HG03378 (cell line): ENCODE measurements at regions not wholly inside any gene's neighbourhood (a gene's known extent, or its start where the extent isn't known, plus 50 kb on each side); places are given as distances from the start of the nearest gene placed in this dataset.
"Not testable (repeated sequence)": the region's sequence is repeated elsewhere in the genome, so short reads cannot be mapped to it uniquely, and the experiment has no call there.

Experiments used
- ATAC-seq: cut with Tn5 transposase; IDR thresholded peaks from one replicate; pipeline ENCODE4 v1.9.1; 2021; ENCODE audit warnings: mild to moderate bottlenecking, moderate library complexity; ENCODE audit not compliant: unreplicated experiment

DNA sequence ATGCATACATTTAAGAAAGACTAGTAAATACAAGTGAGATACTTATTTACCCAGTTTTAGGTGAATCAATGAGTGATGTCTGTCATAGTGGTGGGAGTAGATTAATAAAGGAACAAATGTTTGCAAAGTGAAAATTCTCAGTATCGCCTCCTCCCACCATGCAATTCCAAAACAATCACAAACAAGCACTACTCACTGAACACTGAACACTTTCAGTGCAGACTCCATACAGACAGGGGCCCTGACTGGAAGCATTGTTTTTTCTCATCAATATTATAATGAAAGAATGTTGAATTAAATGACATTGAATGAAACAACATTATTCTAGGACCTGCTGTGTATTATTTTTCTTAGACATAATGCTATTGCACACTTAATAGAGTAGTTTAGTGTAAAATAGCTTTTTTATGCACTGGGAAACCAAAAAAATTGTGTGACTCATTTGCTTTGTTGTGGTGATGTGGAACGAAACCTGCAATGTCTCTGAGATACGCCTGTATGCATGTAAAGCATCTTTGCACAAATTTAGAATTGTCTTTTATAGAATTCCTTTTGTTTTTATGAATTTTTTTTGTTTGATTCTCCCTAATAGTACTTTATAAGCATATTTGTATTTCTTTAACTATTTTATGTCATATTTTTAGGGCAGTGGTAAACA is 317.5 kb downstream of the UTRN start:
- ATAC-seq, result no peak

DNA sequence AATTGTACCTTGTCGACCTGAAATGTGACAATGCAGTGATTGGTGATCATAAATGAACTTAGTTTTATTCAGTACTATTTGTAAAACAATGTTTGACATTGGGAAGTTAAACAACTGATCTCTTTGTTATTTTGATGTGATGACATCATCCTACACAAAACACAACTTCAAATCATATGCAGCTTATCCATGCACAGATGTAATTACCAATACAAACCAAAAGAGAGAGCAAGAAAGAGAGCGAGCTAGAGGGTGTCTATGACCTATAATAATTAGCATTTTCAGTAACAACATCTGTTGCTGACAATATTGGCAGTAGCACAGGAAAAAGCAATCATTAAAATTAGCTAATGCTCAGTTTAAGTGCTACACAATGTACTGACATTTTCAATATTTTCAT is 320.9 kb downstream of the UTRN start:
- no peak for ATAC-seq

DNA sequence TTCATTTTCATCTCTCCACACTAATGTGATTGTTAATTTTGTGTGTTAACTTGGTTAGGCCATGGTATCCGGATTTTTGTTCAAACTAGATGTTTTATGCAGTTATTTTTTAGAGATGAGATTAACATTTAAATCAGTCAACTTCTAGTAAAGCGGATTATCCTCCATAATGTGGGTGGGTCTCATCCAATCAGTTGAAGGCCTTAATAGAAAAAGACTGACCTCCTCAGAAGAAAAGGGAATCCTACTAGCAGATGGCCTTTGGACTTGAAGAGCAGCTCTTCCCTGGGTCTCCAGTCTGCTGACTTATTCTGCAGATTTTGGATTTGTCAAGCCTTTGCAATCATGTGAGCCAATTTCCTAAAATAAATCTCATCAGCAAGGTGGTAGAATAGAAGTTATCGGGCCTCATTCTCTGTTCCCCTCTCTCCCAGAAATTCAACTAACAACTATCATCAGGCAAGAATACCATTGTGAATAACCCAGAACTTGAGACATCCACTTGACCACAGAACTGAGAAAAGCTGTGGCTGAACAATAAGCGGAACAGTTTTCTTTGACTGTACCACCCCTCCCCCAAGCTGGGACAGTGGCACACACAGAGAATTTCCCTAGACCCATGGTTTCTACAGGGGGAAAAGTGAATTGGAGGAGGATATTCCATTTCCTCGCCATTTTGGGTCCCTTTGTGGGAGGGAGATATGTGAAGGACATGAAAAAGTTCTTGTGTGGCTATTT is 323.0 kb downstream of the UTRN start:
- ATAC-seq, result no peak

DNA sequence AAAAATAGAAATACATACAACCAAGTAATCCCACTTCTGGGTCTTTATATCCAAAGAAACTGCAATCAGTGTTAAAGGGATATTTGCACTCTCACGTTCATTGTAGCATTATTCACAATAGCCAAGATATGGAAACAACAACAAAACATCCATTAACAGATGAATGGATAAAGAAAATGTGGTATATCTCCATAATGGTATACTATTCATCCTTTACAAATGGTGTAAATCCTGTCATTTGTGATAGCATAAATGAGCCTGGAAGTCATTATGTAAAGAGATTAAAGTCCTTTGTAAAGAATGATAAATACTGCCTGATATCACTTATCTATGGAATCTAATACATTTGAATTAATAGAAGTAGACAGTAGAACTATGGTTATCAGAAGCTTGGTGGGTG is 327.7 kb downstream of the UTRN start:
- no peak for ATAC-seq

DNA sequence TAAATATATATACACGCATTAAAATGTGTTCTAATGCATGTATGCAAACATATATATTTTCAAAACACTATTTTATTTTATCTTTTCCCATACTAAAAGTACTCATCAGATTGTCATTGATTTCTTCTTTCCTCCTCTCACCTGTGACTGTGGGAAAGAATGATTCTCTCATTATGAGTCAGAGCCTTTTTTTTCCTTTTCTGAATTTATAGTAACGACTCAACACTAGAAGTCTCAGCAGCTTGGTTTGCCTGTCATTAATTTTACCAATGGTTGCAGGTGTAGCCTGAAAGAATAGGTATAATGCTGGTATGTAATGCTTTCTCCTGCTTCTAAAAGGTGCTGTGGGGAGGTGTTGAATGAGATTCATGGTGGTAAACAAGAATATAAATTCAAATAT is 328.7 kb downstream of the UTRN start:
- no peak for ATAC-seq

DNA sequence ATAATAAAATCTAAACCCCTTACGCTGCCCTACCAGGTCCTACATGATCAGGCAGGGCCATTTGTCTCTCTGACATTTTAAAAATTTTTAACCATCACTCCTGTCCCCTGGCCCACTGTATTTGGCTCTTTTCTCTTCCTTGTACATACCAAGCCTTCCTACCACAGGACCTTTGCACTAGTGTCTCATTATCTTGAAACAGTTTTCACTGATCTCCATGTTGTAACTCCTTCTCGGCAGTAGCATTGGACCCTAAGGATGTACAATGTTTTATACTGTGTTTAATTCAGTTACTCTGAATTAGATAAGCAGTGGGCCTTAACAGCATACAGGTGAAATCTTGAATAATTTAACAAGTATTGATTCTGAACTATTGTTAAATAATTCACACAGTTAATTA is 330.7 kb downstream of the UTRN start:
- ATAC-seq, result no peak

DNA sequence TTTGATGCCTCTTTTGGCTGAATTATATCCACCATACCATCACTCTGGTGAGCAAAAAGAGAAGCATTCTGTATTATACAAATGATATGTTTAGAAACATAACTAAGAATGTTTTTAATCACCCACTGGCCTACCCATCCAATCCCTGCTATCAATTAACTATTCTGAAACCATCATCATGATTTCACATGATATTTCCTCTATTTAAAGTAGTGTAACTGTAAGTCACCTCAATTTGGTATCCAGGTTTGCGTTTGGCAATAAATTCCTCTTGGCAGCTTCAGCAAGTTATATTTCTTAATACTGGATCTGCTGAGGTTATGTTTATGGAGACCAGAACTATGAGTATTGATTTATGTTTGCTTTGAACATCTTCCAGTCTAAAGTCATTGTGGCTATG is 332.1 kb downstream of the UTRN start:
- no peak for ATAC-seq

DNA sequence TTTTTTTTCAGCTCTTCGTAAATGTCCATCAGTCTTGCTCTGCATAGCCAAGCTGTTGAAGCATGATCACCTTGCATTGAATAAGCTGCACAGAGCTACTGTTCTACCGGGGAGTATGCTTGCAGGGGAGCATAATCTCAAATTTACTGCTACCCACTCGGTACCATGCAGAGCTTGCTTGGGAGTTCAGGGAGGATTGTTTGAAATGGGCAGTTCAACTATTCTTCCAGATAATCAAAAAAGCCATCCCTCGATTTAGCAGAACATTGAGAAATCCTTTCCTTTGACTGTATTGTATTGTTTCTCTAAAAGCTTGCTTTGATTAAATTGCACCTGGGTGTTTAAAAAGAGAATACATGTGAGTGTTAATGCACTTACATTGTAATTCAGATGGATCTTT is 332.6 kb downstream of the UTRN start:
- ATAC-seq, result no peak

DNA sequence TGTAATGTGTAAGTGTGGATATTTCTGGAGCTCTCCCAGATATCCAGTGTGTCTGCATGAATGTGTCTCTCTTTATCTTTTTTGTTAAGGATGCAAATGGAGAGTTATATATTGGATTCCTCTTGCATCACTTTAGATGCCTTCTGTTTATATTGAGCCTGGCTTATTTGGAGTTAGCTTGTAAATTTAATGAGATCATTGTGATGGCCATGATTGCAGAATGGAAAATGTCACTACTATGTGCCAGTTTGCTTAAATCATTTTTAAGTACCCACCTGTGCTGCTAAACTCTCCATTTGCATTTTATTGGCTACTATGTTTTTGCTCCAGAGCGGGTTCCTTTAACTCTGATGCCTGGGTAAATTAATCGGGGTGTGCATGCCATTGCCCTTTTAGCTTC is 334.8 kb downstream of the UTRN start:
- ATAC-seq, result no peak

DNA sequence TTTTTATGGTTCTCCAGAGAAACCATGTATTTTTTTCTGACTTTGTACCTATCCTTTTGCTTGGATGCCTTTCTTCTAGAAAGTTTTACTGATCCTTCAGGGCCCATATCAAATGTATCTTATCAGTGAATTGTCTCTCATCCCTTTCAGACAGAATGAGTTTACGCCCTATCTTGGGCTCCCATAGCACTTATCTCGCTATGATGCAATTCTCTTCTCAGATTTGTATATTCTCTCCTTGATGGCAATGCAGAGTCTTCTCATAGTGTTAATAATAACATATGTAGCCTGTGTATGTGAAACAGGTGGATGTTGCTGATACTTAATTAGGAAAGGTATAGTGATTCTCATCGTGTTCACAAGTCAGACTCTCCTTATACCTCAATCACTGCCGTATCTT is 336.2 kb downstream of the UTRN start:
- ATAC-seq, result no peak

DNA sequence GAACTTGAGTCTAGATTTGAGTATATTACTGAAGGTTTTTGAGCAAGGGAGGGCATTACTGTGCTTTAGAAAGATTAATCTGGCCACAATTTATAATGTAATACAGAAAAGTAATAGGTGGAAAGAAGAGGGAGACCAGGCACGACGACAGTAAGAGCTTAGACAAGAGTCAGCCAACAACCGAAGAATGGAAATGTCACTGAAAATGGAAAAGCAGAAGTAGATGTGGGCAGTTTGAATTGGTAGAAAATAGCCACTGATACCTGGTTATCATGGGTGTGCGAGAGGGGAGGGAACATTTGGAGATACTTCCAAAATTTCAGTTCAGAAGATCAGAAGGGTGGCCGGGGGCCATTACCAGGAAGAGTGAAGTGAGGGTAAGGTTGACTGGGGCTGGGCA is 339.1 kb downstream of the UTRN start:
- no peak for ATAC-seq

DNA sequence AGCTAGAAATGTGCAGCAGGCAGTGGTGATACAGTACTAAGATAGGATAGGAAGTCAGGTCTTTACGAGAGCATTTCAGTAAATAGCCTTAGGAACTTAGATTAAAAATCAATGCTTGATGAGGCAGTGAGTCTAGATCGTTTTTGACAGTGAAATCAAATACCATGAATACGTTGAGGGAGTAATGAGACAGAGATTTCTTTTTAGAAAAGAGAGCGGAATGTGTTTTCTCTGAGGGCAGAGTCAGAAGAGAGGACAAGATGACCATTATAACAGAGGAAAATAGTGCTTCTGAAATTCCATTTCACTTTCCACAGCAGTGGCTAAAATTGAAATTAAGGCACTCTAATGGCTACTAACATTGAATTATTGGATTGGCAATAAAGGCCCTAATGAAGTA is 339.6 kb downstream of the UTRN start:
- ATAC-seq, result no peak

DNA sequence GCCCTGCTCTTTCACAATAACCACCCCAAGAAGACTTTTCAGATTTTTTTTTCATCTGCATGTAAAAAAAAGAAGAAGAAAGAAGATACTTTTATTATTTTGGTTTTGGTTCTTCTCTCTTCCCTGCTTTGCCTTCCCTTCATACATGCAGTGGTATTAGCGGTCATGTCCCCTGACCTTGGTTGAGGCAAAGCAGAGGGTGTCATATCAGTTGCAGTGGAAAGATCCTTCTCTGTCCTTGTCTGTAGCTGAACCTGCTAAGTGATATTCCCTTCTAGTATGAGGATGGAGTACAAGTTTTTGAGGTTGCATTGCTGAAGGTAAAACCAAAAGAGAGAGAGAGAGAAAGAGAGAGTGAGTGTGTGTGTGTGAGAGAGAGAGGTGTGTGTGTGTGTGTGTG is 345.7 kb downstream of the UTRN start:
- no peak for ATAC-seq

DNA sequence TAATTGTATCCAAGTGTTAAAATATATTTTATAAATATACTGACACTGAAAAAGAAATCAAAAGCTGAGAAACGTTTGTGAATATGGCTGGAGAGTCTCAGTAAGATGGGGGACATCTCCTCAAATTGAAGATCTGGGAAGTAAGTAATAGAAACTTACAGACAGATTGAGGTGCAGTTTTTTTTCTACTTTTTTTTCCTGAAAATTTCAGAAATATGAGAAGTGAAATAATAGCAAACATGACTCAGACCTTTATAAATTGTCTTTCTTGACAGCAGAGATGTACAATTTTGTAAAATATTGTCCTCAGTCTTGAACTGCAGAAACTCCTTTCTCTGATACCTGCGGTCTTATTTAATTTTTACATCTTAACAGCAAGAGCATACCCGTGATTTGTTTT is 347.1 kb downstream of the UTRN start:
- no peak for ATAC-seq

DNA sequence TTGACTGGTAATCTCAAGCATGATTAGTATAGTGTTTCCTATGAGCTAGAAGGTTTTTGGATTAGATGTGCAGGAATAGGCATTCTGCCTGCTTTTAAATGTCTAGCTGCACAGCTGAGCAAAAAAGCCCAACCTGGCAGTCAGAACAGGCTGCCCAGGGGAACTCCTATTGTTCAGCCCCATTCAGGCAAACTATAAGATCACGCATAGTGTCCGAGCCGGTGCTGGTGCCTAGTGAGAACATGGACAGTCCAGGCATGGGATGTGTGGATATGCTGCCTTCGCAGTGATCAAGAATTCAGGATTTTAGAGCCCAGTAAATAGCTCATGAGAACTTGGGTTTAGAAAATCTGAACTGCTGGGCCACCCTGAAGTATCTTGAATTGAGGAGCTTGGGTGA is 348.8 kb downstream of the UTRN start:
- ATAC-seq, result no peak

DNA sequence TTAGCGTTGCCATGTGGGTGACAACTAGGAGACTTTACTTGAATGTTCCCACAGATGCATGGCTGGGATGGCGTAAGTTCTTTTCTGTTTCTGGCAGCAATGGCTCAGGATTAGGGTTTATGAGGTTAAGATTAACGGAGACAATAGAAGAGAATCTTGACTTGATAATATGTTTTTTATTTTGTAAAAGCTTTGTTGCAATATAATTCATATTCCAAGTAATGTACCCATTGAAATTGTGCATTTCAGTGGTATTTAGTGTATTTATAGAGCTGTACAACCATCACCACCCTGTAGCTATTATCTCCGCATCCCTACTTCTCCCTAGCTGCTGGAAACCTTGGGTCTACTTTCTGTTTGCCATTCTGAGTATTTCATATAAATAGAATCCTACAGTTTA is 349.2 kb downstream of the UTRN start:
- ATAC-seq, result no peak

DNA sequence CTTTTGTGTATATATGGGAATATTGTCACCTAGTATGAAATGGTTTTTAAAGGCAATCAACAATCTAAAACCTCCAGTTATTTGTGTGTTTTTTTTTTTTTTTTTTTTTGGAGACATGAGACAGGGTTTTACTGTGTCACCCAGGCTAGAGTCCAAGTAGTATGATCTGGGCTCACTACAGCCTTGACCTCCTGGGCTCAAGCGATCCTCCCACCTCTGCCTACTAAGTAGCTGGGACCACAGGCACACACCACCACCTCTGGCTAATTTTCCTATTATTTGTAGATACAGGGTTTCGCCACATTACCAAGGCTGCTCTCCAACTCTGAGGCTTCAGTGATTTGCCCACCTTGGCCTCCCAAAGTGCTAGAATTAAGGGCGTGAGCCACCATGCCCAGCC is 349.9 kb downstream of the UTRN start:
- ATAC-seq, result no peak

DNA sequence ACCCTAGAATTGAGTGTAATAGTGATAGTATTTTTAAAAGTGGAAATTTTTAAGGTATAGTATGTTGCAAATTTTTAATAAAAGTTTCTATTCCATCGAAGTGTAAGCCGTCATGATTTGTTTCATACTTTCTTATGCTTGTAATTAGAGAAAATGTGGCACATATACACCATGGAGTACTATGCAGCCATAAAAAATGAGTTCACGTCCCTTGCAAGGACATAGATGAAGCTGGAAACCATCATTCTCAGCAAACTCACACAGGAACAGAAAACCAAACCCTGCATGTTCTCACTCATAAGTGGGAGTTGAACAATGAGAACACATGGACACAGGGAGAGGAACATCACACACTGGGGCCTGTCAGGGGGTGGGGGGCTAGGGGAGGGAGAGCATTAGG is 350.9 kb downstream of the UTRN start:
- not testable (repeated sequence) for ATAC-seq

DNA sequence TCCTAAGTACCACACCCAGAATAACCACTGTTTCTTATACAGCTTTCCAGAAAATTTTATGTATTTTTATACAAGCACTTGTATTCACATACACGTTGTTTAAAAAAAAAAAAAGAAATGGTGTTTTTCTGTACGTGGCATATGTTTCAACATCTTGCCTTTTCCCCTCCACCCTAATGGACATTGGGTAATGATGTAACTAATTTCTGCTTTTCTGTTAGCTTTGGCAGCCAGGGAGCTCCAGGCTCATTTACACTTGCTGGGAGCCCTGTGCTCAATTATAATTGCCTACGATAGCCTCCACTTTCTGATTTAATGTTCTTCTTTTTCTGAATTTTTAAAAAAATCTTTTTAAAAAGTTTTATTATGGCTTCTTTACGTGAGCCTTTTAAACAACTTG is 352.4 kb downstream of the UTRN start:
- ATAC-seq, result no peak

DNA sequence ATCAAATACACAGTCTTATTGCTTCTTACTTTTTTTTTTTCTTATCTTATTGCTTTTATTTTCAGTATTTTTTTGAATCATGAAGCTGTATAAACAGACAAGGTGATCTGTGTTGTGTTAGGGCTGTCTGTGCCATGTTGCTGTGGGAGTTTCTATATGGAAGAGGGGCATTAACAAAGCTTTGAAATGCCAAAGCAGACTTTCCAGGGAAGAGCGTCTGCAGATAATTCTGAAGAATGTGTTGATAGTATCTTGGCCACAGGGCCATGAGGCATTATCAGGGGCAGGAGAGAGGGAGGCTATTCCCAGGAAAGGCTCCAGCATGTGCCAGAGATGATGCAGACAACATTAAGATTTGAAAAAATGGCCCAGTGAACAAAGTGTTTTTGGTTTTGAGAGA is 354.5 kb downstream of the UTRN start:
- no peak for ATAC-seq

DNA sequence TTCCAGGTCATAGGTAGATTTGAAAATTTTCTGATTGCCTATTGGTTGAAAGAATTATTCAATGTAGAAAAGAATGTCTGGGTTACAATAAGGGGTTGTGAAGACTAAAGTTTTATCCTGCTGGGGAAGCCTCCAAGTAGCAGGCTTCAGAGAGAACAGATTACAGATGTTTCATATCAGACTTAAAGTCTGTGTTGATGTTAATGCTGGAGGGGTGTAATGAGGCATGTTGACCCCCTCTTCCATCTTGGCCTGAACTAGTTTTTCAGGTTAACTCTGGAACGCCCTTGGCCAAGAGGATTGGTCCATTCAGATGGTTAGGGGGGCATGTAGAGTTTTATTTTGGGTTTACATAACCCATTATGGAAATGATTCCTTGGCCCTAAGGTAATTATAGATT is 356.2 kb downstream of the UTRN start:
- no peak for ATAC-seq

DNA sequence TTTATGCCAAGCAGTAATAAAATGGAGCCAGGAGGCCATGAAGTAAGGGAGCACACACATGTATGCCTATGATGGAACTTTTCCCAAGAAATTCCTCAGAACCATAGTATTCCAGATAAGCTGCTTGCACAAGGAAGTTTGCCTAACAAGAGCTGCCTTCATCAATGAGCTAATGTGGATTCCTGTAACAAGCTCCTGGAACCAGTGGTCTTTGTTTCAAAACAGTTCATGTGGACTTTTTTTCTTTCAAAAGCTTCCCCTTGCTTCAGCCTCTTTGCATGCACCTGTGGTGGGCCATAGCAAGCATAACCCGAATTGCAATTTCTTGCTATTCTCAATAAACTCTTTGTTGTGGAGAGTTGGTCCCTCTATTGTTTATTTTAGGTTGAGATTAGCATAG is 359.6 kb downstream of the UTRN start:
- ATAC-seq, result no peak
